Glutamatergic neuron (in vitro differentiated cells): ENCODE measurements at regions not wholly inside any gene's neighbourhood (a gene's known extent, or its start where the extent isn't known, plus 50 kb on each side); places are given as distances from the start of the nearest gene placed in this dataset.

Experiments used
- DNase-seq: peaks from one replicate; pipeline ENCODE4 v3.0.0; 2022
- H3K27ac Mint-ChIP-seq: one replicate; pipeline ENCODE4 v1.8.0; 2020; ENCODE audit warnings: mild to moderate bottlenecking, mixed read lengths, inconsistent platforms; ENCODE audit not compliant: unreplicated experiment
- H3K27me3 Mint-ChIP-seq: one replicate; pipeline ENCODE4 v1.8.0; 2020; ENCODE audit warnings: mild to moderate bottlenecking, moderate library complexity, mixed read lengths, inconsistent platforms; ENCODE audit not compliant: unreplicated experiment
- H3K36me3 Mint-ChIP-seq: one replicate; pipeline ENCODE4 v1.8.0; 2020; ENCODE audit warnings: mild to moderate bottlenecking, mixed read lengths, inconsistent platforms; ENCODE audit not compliant: unreplicated experiment
- H3K4me1 Mint-ChIP-seq: one replicate; pipeline ENCODE4 v1.8.0; 2020; ENCODE audit warnings: mild to moderate bottlenecking, low read depth, mixed read lengths, inconsistent platforms; ENCODE audit not compliant: unreplicated experiment
- H3K4me3 Mint-ChIP-seq: one replicate; pipeline ENCODE4 v1.8.0; 2020; ENCODE audit warnings: mild to moderate bottlenecking, mixed read lengths, inconsistent platforms; ENCODE audit not compliant: unreplicated experiment
- H3K9me3 Mint-ChIP-seq: one replicate; pipeline ENCODE4 v1.8.0; 2020; ENCODE audit warnings: mild to moderate bottlenecking, moderate library complexity, mixed read lengths, inconsistent platforms; ENCODE audit not compliant: unreplicated experiment
- CTCF ChIP-seq: fragments of 200-600 bp; sonication (generic); IDR thresholded peaks from one replicate; pipeline ENCODE4 v1.5.0; 2021; ENCODE audit not compliant: partially characterized antibody, unreplicated experiment

GRCh38 chr3:99575683-99576082 is 62.7 kb upstream of the COL8A1 start:
- Mint-ChIP-seq H3K27ac (no peak overlapping the region), H3K4me1 (no peaks in the 10 kb centered on the region), H3K4me3 (no peak overlapping the region), H3K9me3 (no peaks in the 10 kb centered on the region), H3K27me3 (no peaks in the 10 kb centered on the region), H3K36me3 (no peaks in the 10 kb centered on the region)
- no peak for TF ChIP-seq CTCF
- no peak for DNase-seq

GRCh38 chr3:99570061-99570460 is 68.3 kb upstream of the COL8A1 start:
- H3K4me1 Mint-ChIP-seq, result no peaks in the 10 kb centered on the region
- no peak for DNase-seq
- H3K27ac Mint-ChIP-seq, result no peak overlapping the region
- no peaks in the 10 kb centered on the region for H3K36me3 Mint-ChIP-seq
- no peaks in the 10 kb centered on the region for H3K9me3 Mint-ChIP-seq
- TF ChIP-seq CTCF, result no peak
- peaks cover 1% of the 10 kb centered on the region for H3K27me3 Mint-ChIP-seq
- H3K4me3 Mint-ChIP-seq, result no peak overlapping the region

GRCh38 chr3:99568663-99569335 is 69.6 kb upstream of the COL8A1 start:
- no peaks in the 10 kb centered on the region for H3K4me1 Mint-ChIP-seq
- no peak for TF ChIP-seq CTCF
- H3K27me3 Mint-ChIP-seq, result peaks cover 1% of the 10 kb centered on the region
- no peak overlapping the region for H3K27ac Mint-ChIP-seq
- no peak for DNase-seq
- H3K9me3 Mint-ChIP-seq, result no peaks in the 10 kb centered on the region
- no peaks in the 10 kb centered on the region for H3K36me3 Mint-ChIP-seq
- no peak overlapping the region for H3K4me3 Mint-ChIP-seq

- H3K36me3 Mint-ChIP-seq, result no peaks in the 10 kb centered on the region
- TF ChIP-seq CTCF, result no peak
- DNase-seq, result no peak
- H3K9me3 Mint-ChIP-seq, result peaks cover 4% of the 10 kb centered on the region
- H3K27ac Mint-ChIP-seq, result no peak overlapping the region
- peaks cover 4% of the 10 kb centered on the region for H3K27me3 Mint-ChIP-seq
- H3K4me3 Mint-ChIP-seq, result no peak overlapping the region
- no peaks in the 10 kb centered on the region for H3K4me1 Mint-ChIP-seq
Observed at GRCh38 chr3:99565331-99565730, 73.1 kb upstream of the COL8A1 start.

- no peak for TF ChIP-seq CTCF
- Mint-ChIP-seq H3K27ac (no peak overlapping the region), H3K36me3 (no peaks in the 10 kb centered on the region), H3K4me3 (no peak overlapping the region), H3K4me1 (no peaks in the 10 kb centered on the region), H3K27me3 (peaks cover 2% of the 10 kb centered on the region), H3K9me3 (peaks cover 4% of the 10 kb centered on the region)
- no peak for DNase-seq
Observed at GRCh38 chr3:99562990-99563607, 75.3 kb upstream of the COL8A1 start.
